Trophoblast cell (in vitro differentiated cells and primary cell): ENCODE measurements at regions not wholly inside any gene's neighbourhood (a gene's known extent, or its start where the extent isn't known, plus 50 kb on each side); places are given as distances from the start of the nearest gene placed in this dataset.

Source experiments
- DNase-seq, 2 donors: peaks; one replicate each; pipeline ENCODE4 v3.0.0-alpha.2; 2016
- H2AFZ ChIP-seq: 2 replicates; pipeline ENCODE4 v1.6.1; 2013; ENCODE audit warnings: low read length, moderate library complexity, mild to moderate bottlenecking; ENCODE audit not compliant: insufficient read depth, poor library complexity
- H2AK5ac ChIP-seq: 2 replicates; pipeline ENCODE4 v1.6.1; 2013; ENCODE audit warnings: mild to moderate bottlenecking, low read length
- H2BK120ac ChIP-seq: 2 replicates; pipeline ENCODE4 v1.6.1; 2013; ENCODE audit warnings: low read length, mild to moderate bottlenecking, moderate library complexity; ENCODE audit not compliant: insufficient read depth, poor library complexity
- H2BK12ac ChIP-seq: 2 replicates; pipeline ENCODE4 v1.6.1; 2013; ENCODE audit warnings: mild to moderate bottlenecking, low read length, moderate library complexity
- H2BK5ac ChIP-seq: 2 replicates; pipeline ENCODE4 v1.6.1; 2013; ENCODE audit warnings: low read length, low read depth, moderate library complexity, mild to moderate bottlenecking; ENCODE audit not compliant: poor library complexity
- H3K14ac ChIP-seq: 2 replicates; pipeline ENCODE4 v1.6.1; 2013; ENCODE audit warnings: mild to moderate bottlenecking, low read length
- H3K18ac ChIP-seq: 2 replicates; pipeline ENCODE4 v1.6.1; 2013; ENCODE audit warnings: mild to moderate bottlenecking, low read length
- H3K23ac ChIP-seq: 2 replicates; pipeline ENCODE4 v1.6.1; 2013; ENCODE audit warnings: low read length
- H3K27ac ChIP-seq: 2 replicates; pipeline ENCODE4 v1.5.1; 2013; ENCODE audit warnings: low read depth, mild to moderate bottlenecking, inconsistent platforms, low read length, moderate library complexity
- H3K27me3 ChIP-seq: 2 replicates; pipeline ENCODE4 v1.6.1; 2013; ENCODE audit warnings: inconsistent platforms, mild to moderate bottlenecking, low read length, moderate library complexity; ENCODE audit not compliant: insufficient read depth
- H3K36me3 ChIP-seq, 2 experiments: 1 replicate in 1 of 2; 2 replicates in 1 of 2; pipeline ENCODE4 v1.6.1; 2013; ENCODE audit warnings: low read length in 2 of 2, mild to moderate bottlenecking in 2 of 2, moderate library complexity in 1 of 2; ENCODE audit not compliant: insufficient read depth in 2 of 2, control insufficient read depth in 1 of 2
- H3K4ac ChIP-seq: 2 replicates; pipeline ENCODE4 v1.6.1; 2013; ENCODE audit warnings: low read depth, mild to moderate bottlenecking, low read length, moderate library complexity
- H3K4me1 ChIP-seq, 2 experiments: 1 replicate in 1 of 2; 2 replicates in 1 of 2; pipeline ENCODE4 v1.6.1; 2013; ENCODE audit warnings: low read length in 2 of 2, mild to moderate bottlenecking in 2 of 2, moderate library complexity in 1 of 2; ENCODE audit not compliant: insufficient read depth in 2 of 2, control insufficient read depth in 1 of 2
- H3K4me2 ChIP-seq: 2 replicates; pipeline ENCODE4 v1.6.1; 2013; ENCODE audit warnings: inconsistent platforms, mild to moderate bottlenecking, low read length, moderate library complexity
- H3K4me3 ChIP-seq: 2 replicates; pipeline ENCODE4 v1.5.1; 2013; ENCODE audit warnings: mild to moderate bottlenecking, low read depth, low read length, inconsistent platforms
- H3K79me1 ChIP-seq: one replicate; pipeline ENCODE4 v1.6.1; 2013; ENCODE audit warnings: low read length
- H3K79me2 ChIP-seq: 2 replicates; pipeline ENCODE4 v1.6.1; 2013; ENCODE audit warnings: low read length, mild to moderate bottlenecking; ENCODE audit not compliant: control insufficient read depth, insufficient read depth, poor library complexity
- H3K9ac ChIP-seq: 2 replicates; pipeline ENCODE4 v1.6.1; 2013; ENCODE audit warnings: mild to moderate bottlenecking, low read length
- H3K9me3 ChIP-seq: 2 replicates; pipeline ENCODE4 v1.6.1; 2013; ENCODE audit warnings: low read depth, mild to moderate bottlenecking, control low read depth, inconsistent platforms, low read length; ENCODE audit not compliant: insufficient read depth
- H4K12ac ChIP-seq: 2 replicates; pipeline ENCODE4 v1.6.1; 2013; ENCODE audit warnings: low read depth, mild to moderate bottlenecking, low read length, moderate library complexity
- H4K8ac ChIP-seq: 2 replicates; pipeline ENCODE4 v1.6.1; 2013; ENCODE audit warnings: low read depth, mild to moderate bottlenecking, low read length, moderate library complexity
- H4K91ac ChIP-seq: one replicate; pipeline ENCODE4 v1.6.1; 2013; ENCODE audit warnings: low read depth, mild to moderate bottlenecking, low read length, moderate library complexity
- WGBS: extraction: QIAGEN DNeasy Blood & Tissue Kit; methylation state at CpG from one replicate; pipeline ENCODE4 v1.1.7; 2013; ENCODE audit warnings: missing lambda C conversion rate; ENCODE audit not compliant: insufficient read length, insufficient coverage; ENCODE audit errors: extremely low coverage; 5-methylcytosine and 5-hydroxymethylcytosine counted together

- no peaks in the 10 kb centered on the region for H3K9me3 ChIP-seq
- H3K79me1 ChIP-seq: no peaks in the 10 kb centered on the region
- H4K91ac ChIP-seq: no peak overlapping the region
- H2BK5ac ChIP-seq: no peak overlapping the region
- no peak overlapping the region for H2AFZ ChIP-seq
- H3K18ac ChIP-seq: no peak overlapping the region
- no peak overlapping the region for H2AK5ac ChIP-seq
- no peak overlapping the region for H2BK120ac ChIP-seq
- WGBS: no CpG with 5 or more reads among the region's 2 CpGs
- H3K79me2 ChIP-seq: no peaks in the 10 kb centered on the region
- H3K27ac ChIP-seq: no peak overlapping the region
- no peak overlapping the region for H4K12ac ChIP-seq
- no peak overlapping the region for H2BK12ac ChIP-seq
- no peak overlapping the region for H3K4ac ChIP-seq
- H3K4me2 ChIP-seq: no peak overlapping the region
- H3K27me3 ChIP-seq: no peaks in the 10 kb centered on the region
- no peaks in the 10 kb centered on the region for H3K36me3 ChIP-seq
- no peak for DNase-seq
- H3K14ac ChIP-seq: no peak overlapping the region
- H3K4me1 ChIP-seq: no peaks in the 10 kb centered on the region
- no peak overlapping the region for H4K8ac ChIP-seq
- H3K9ac ChIP-seq: no peak overlapping the region
- H3K23ac ChIP-seq: no peak overlapping the region
- H3K4me3 ChIP-seq: no peak overlapping the region
Measured at GRCh38 chr2:83757329-83757728, 701.8 kb downstream of the SUCLG1 start.

- WGBS: no CpG with 5 or more reads among the region's 1 CpG
- Histone ChIP-seq H3K79me1 (no peaks in the 10 kb centered on the region), H2AFZ (no peak overlapping the region), H3K18ac (no peak overlapping the region), H3K14ac (no peak overlapping the region), H4K91ac (no peak overlapping the region), H3K4me3 (no peak overlapping the region), H2BK120ac (no peak overlapping the region), H2BK12ac (no peak overlapping the region), H2AK5ac (no peak overlapping the region), H2BK5ac (no peak overlapping the region), H4K8ac (no peak overlapping the region), H4K12ac (no peak overlapping the region), H3K9me3 (no peaks in the 10 kb centered on the region), H3K4me2 (no peak overlapping the region), H3K27me3 (no peaks in the 10 kb centered on the region), H3K36me3 (no peaks in the 10 kb centered on the region), H3K79me2 (no peaks in the 10 kb centered on the region), H3K23ac (no peak overlapping the region), H3K4me1 (no peaks in the 10 kb centered on the region), H3K9ac (no peak overlapping the region), H3K4ac (no peak overlapping the region), H3K27ac (no peak overlapping the region)
- no peak for DNase-seq
Measured at GRCh38 chr2:83756219-83756618, 702.9 kb downstream of the SUCLG1 start.

- H3K9me3 ChIP-seq: no peaks in the 10 kb centered on the region
- no peak overlapping the region for H3K4me3 ChIP-seq
- no peak overlapping the region for H3K9ac ChIP-seq
- no peak overlapping the region for H2AK5ac ChIP-seq
- no peak overlapping the region for H2BK12ac ChIP-seq
- WGBS: no CpG with 5 or more reads among the region's 6 CpGs
- no peak overlapping the region for H2AFZ ChIP-seq
- H4K8ac ChIP-seq: no peak overlapping the region
- no peak overlapping the region for H3K4me2 ChIP-seq
- no peak for DNase-seq
- H2BK5ac ChIP-seq: no peak overlapping the region
- H3K4me1 ChIP-seq: no peaks in the 10 kb centered on the region
- no peak overlapping the region for H3K4ac ChIP-seq
- H3K79me2 ChIP-seq: no peaks in the 10 kb centered on the region
- no peak overlapping the region for H4K12ac ChIP-seq
- H4K91ac ChIP-seq: no peak overlapping the region
- no peak overlapping the region for H3K18ac ChIP-seq
- no peak overlapping the region for H3K27ac ChIP-seq
- no peaks in the 10 kb centered on the region for H3K27me3 ChIP-seq
- H3K14ac ChIP-seq: no peak overlapping the region
- no peaks in the 10 kb centered on the region for H3K36me3 ChIP-seq
- H2BK120ac ChIP-seq: no peak overlapping the region
- no peak overlapping the region for H3K23ac ChIP-seq
- H3K79me1 ChIP-seq: no peaks in the 10 kb centered on the region
Measured at GRCh38 chr2:83747141-83747540, 711.9 kb downstream of the SUCLG1 start.

GRCh38 chr2:83744855-83745254 is 714.2 kb downstream of the SUCLG1 start:
- no peak overlapping the region for H2AFZ ChIP-seq
- no peak overlapping the region for H4K12ac ChIP-seq
- no CpG with 5 or more reads among the region's 4 CpGs for WGBS
- H2BK5ac ChIP-seq: no peak overlapping the region
- no peaks in the 10 kb centered on the region for H3K4me1 ChIP-seq
- H3K4me2 ChIP-seq: no peak overlapping the region
- no peak overlapping the region for H3K9ac ChIP-seq
- no peak overlapping the region for H4K91ac ChIP-seq
- H3K27ac ChIP-seq: no peak overlapping the region
- no peak overlapping the region for H3K4me3 ChIP-seq
- no peak overlapping the region for H3K4ac ChIP-seq
- no peak overlapping the region for H2AK5ac ChIP-seq
- no peak overlapping the region for H2BK12ac ChIP-seq
- no peak overlapping the region for H4K8ac ChIP-seq
- no peak overlapping the region for H3K14ac ChIP-seq
- peaks cover 7% of the 10 kb centered on the region for H3K9me3 ChIP-seq
- H3K36me3 ChIP-seq: no peaks in the 10 kb centered on the region
- H3K27me3 ChIP-seq: no peaks in the 10 kb centered on the region
- H3K79me1 ChIP-seq: no peaks in the 10 kb centered on the region
- no peak overlapping the region for H3K23ac ChIP-seq
- no peak overlapping the region for H2BK120ac ChIP-seq
- DNase-seq: no peak
- H3K18ac ChIP-seq: no peak overlapping the region
- H3K79me2 ChIP-seq: no peaks in the 10 kb centered on the region
